ENCODE measurements at regions not wholly inside any gene's neighbourhood (a gene's known extent, or its start where the extent isn't known, plus 50 kb on each side); places are given as distances from the start of the nearest gene placed in this dataset.

GRCh38 chr11:35058669-35059434 is 80.1 kb upstream of the CD44 start:
- TF ChIP-seq CTCF (IDR thresholded peaks at IDR 0.05; ENCODE audit: control extremely low read depth in 1 of 3, insufficient read depth in 1 of 3, low read depth in 1 of 3, low read length in 3 of 3) (no peak), RFX5 (IDR thresholded peaks at IDR 0.05; ENCODE audit: borderline replicate concordance, low read depth, low read length) (no peak), TEAD4 (IDR thresholded peaks at IDR 0.05; ENCODE audit: low read depth, low read length) (no peak), EZH2 (IDR thresholded peaks at IDR 0.05; ENCODE audit: low read depth, low read length, severe bottlenecking) (no peak)
